Psoas muscle (tissue), 7 donors: ENCODE measurements at regions not wholly inside any gene's neighbourhood (a gene's known extent, or its start where the extent isn't known, plus 50 kb on each side); places are given as distances from the start of the nearest gene placed in this dataset.

Experiments
- ATAC-seq, 4 donors: fragments of 200-7000 bp; cut with Tn5 transposase; one replicate each; pipeline ENCODE4 v1.9.1; 2020; ENCODE audit warnings: moderate library complexity in 3 of 4, mild to moderate bottlenecking in 2 of 4
- DNase-seq, 2 donors: peaks; one replicate each; pipeline ENCODE4 v3.0.0-alpha.2; 2020
- H3K27ac ChIP-seq: fragments of 200-600 bp; one replicate; pipeline ENCODE4 v1.8.0; 2022
- H3K27me3 ChIP-seq, 3 donors: fragments of 200-600 bp in 1 of 3; one replicate each; pipeline versions ENCODE4 v1.6.1 to v1.8.0; 2013 to 2022; ENCODE audit warnings: low read length in 2 of 3, mild to moderate bottlenecking in 2 of 3, moderate library complexity in 1 of 3; ENCODE audit not compliant: insufficient read depth in 3 of 3
- H3K36me3 ChIP-seq, 2 donors: fragments of 200-600 bp in 1 of 2; one replicate each; pipeline versions ENCODE4 v1.6.1 to v1.8.0; 2013 to 2022; ENCODE audit warnings: low read depth in 1 of 2, mild to moderate bottlenecking in 1 of 2, moderate library complexity in 1 of 2; ENCODE audit not compliant: insufficient read depth in 1 of 2
- H3K4me1 ChIP-seq: fragments of 200-600 bp; one replicate; pipeline ENCODE4 v1.8.0; 2022
- H3K4me3 ChIP-seq: fragments of 200-600 bp; one replicate; pipeline ENCODE4 v1.8.0; 2022; ENCODE audit warnings: mild to moderate bottlenecking
- H3K9me3 ChIP-seq: fragments of 200-600 bp; one replicate; pipeline ENCODE4 v1.8.0; 2022
- CTCF ChIP-seq: fragments of 200-600 bp; IDR thresholded peaks from one replicate; pipeline ENCODE4 v1.8.0; 2022; ENCODE audit warnings: antibody characterized with exemption
- WGBS, 3 donors: extraction: QIAGEN DNeasy Blood & Tissue Kit; methylation state at CpG; one replicate each; pipeline versions ENCODE4 v1.1.6 to v1.1.7; 2013; 5-methylcytosine and 5-hydroxymethylcytosine counted together
- intact Hi-C, 2 donors: fragments of 100-400 bp; cut with DNase I; formaldehyde crosslinking; loops; one replicate each; pipeline versions ENCODE4 v1.11.0 to v1.14.2; 2022
- donor health status: healthy with polysubstance abuse.
- donor health status: DM: no; HTN: no; CAD: no; lungs with moderate emphysema.
- donor health status: Bipolar disorder and iron deficiency.
- donor health status: healthy.
- donor health status: DM: yes; HTN: yes; CAD: no.
- donor health status: DM: no; HTN: no; CAD: no.
- donor health status: DM: yes; HTN: yes; CAD: no.

- no peak overlapping the region for H3K27ac ChIP-seq
- H3K36me3 ChIP-seq: no peaks in the 10 kb centered on the region
- 91 to 95% (median 94%) methylated on average over 7 of the region's 7 CpGs for WGBS, 3 donors
- H3K9me3 ChIP-seq: no peaks in the 10 kb centered on the region
- H3K4me1 ChIP-seq: no peaks in the 10 kb centered on the region
- no peaks in the 10 kb centered on the region for H3K27me3 ChIP-seq
- DNase-seq (no peak), ATAC-seq (no peak)
- no peak overlapping the region for H3K4me3 ChIP-seq
- no peak for TF ChIP-seq CTCF
- intact Hi-C loops: no loop called here
Measured at GRCh38 chr9:78669591-78669990, 372.7 kb downstream of the PSAT1 start.

GRCh38 chr9:78671785-78672184 is 374.9 kb downstream of the PSAT1 start:
- H3K36me3 ChIP-seq: no peaks in the 10 kb centered on the region
- H3K4me3 ChIP-seq: no peak overlapping the region
- H3K27me3 ChIP-seq: no peaks in the 10 kb centered on the region
- TF ChIP-seq CTCF: no peak
- H3K9me3 ChIP-seq: no peaks in the 10 kb centered on the region
- intact Hi-C loops: no loop called here
- WGBS, 3 donors: 66 to 75% (median 66%) methylated on average over 3 of the region's 3 CpGs
- ATAC-seq: no peak
- no peaks in the 10 kb centered on the region for H3K4me1 ChIP-seq
- no peak overlapping the region for H3K27ac ChIP-seq
- DNase-seq: no peak

- no peaks in the 10 kb centered on the region for H3K4me1 ChIP-seq
- no peak for DNase-seq
- WGBS, 3 donors: 90 to 93% (median 92%) methylated on average over 2 of the region's 2 CpGs
- intact Hi-C loops: no loop called here
- H3K9me3 ChIP-seq: no peaks in the 10 kb centered on the region
- no peak overlapping the region for H3K27ac ChIP-seq
- no peak for ATAC-seq
- TF ChIP-seq CTCF: no peak
- no peaks in the 10 kb centered on the region for H3K36me3 ChIP-seq
- H3K27me3 ChIP-seq: no peaks in the 10 kb centered on the region
- no peak overlapping the region for H3K4me3 ChIP-seq
Measured at GRCh38 chr9:78674874-78675273, 377.9 kb downstream of the PSAT1 start.

DNA sequence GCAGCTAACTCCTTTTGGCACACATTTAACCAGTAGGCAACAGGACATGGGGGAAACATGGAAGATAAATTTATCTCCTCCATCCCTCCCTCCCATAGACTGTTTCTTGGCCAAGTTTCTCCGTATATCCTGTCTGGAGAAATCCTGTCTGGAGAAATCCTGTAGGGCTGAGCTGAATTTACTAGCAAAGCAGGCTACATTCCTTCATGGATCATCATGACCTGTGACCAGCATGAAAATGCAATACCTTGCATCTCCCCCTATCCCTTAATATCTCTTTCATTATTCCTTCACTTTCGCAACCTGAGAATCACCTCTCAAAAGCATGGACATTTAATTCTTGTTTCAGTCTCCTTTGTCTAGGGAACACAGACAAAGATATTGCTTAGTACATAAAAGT is 379.1 kb downstream of the PSAT1 start:
- TF ChIP-seq CTCF: no peak
- H3K4me3 ChIP-seq: no peak overlapping the region
- no peaks in the 10 kb centered on the region for H3K27me3 ChIP-seq
- H3K9me3 ChIP-seq: no peaks in the 10 kb centered on the region
- 69 to 88% (median 71%) methylated on average over 2 of the region's 2 CpGs for WGBS, 3 donors
- no peak overlapping the region for H3K27ac ChIP-seq
- H3K4me1 ChIP-seq: no peaks in the 10 kb centered on the region
- DNase-seq: no peak
- no peaks in the 10 kb centered on the region for H3K36me3 ChIP-seq
- no peak for ATAC-seq
- intact Hi-C loops: no loop called here

GRCh38 chr9:78676623-78677022 is 379.7 kb downstream of the PSAT1 start:
- no peaks in the 10 kb centered on the region for H3K27me3 ChIP-seq
- no peaks in the 10 kb centered on the region for H3K36me3 ChIP-seq
- ATAC-seq: no peak
- DNase-seq: no peak
- no peaks in the 10 kb centered on the region for H3K4me1 ChIP-seq
- H3K4me3 ChIP-seq: no peak overlapping the region
- H3K27ac ChIP-seq: no peak overlapping the region
- no peaks in the 10 kb centered on the region for H3K9me3 ChIP-seq
- intact Hi-C loops: no loop called here
- no peak for TF ChIP-seq CTCF
